Neural progenitor cell (in vitro differentiated cells): ENCODE measurements at regions not wholly inside any gene's neighbourhood (a gene's known extent, or its start where the extent isn't known, plus 50 kb on each side); places are given as distances from the start of the nearest gene placed in this dataset.

ENCODE experiments used
- CTCF ChIP-seq: fragments of 200-600 bp; sonication (generic); IDR thresholded peaks from 2 replicates; pipeline ENCODE4 v1.5.1; 2017; ENCODE audit warnings: antibody characterized with exemption, mild to moderate bottlenecking
- EZH2 ChIP-seq: fragments of 200-600 bp; sonication (generic); IDR thresholded peaks from 2 replicates; pipeline ENCODE4 v1.6.1; 2017; ENCODE audit warnings: antibody characterized with exemption, mild to moderate bottlenecking, moderate library complexity

- TF ChIP-seq CTCF: no peak
- TF ChIP-seq EZH2: no peak
Measured at GRCh38 chr3:180341516-180341915, 260.4 kb upstream of the TTC14 start.
